ENCODE measurements at regions not wholly inside any gene's neighbourhood (a gene's known extent, or its start where the extent isn't known, plus 50 kb on each side); places are given as distances from the start of the nearest gene placed in this dataset.

DNA sequence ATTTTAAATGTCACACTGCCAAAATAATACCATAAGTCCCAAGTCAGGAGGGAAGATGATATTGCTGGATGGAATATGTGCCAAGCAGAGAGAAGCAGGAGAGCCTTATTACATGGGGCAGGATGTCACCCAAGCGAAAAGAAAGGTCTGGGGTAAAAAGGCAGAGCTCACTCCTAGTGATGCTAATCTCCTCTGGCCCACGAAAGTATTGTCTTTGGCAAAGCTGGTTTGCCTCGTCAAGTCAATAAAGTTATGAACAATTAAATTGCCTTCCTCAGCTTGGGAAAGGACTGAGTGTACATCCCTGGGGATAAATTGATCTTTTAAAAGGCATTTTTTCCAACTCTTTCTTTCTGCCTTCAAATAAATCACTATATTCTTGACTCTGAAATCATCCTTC, 220.6 kb downstream of the DMAC1 start:
- H3K27me3 ChIP-seq (ENCODE audit: control insufficient read depth, insufficient read depth, low read length): no peaks in the 10 kb centered on the region
- no peaks in the 10 kb centered on the region for H3K9me3 ChIP-seq (ENCODE audit: control insufficient read depth, low read length)
- H3K27ac ChIP-seq: no peak overlapping the region
- no peaks in the 10 kb centered on the region for H3K36me3 ChIP-seq (ENCODE audit: control insufficient read depth, insufficient read depth, low read length)
- no peak overlapping the region for H3K4me2 ChIP-seq (ENCODE audit: low read length)
- no peak overlapping the region for H3K9ac ChIP-seq
- H3K4me1 ChIP-seq: no peaks in the 10 kb centered on the region
- H3K4me3 ChIP-seq (ENCODE audit: low read depth, low read length): no peak overlapping the region
- H3K79me2 ChIP-seq: no peaks in the 10 kb centered on the region
- TF ChIP-seq, protein P1, sequence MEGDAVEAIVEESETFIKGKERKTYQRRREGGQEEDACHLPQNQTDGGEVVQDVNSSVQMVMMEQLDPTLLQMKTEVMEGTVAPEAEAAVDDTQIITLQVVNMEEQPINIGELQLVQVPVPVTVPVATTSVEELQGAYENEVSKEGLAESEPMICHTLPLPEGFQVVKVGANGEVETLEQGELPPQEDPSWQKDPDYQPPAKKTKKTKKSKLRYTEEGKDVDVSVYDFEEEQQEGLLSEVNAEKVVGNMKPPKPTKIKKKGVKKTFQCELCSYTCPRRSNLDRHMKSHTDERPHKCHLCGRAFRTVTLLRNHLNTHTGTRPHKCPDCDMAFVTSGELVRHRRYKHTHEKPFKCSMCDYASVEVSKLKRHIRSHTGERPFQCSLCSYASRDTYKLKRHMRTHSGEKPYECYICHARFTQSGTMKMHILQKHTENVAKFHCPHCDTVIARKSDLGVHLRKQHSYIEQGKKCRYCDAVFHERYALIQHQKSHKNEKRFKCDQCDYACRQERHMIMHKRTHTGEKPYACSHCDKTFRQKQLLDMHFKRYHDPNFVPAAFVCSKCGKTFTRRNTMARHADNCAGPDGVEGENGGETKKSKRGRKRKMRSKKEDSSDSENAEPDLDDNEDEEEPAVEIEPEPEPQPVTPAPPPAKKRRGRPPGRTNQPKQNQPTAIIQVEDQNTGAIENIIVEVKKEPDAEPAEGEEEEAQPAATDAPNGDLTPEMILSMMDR (IDR thresholded peaks at IDR 0.05): no peak
- no peak overlapping the region for H2AFZ ChIP-seq

DNA sequence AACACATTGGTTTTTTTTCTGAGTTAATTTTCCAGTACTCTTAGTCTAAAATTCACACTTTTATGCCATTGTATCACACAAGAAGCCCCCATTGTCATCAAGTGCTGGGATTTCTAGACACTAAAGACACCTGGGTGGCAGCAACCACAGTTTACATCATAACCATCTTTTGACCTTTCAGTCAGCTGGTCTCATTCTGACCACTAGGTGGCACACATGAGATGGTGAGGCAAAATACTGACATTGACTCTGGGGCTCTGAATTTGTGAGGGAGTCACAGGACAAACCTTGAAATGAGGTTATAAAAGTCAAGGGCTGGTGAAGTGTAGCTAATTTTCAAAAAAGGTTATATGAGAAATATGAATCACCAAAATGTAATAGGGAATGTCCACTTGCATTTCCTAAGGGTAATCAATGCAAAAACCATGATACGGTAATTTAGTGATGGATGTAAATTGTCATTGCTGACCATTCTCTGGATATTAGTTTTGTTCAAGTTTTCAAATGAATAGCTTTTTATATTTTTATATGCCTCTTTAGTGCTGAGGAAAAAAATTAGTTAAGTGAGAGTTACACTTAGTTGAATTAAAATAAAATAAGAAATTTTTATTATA, 229.4 kb downstream of the DMAC1 start:
- H3K9ac ChIP-seq: no peak overlapping the region
- no peaks in the 10 kb centered on the region for H3K79me2 ChIP-seq
- H3K9me3 ChIP-seq (ENCODE audit: control insufficient read depth, low read length): no peaks in the 10 kb centered on the region
- H3K27ac ChIP-seq: no peak overlapping the region
- H3K4me1 ChIP-seq: no peaks in the 10 kb centered on the region
- no peaks in the 10 kb centered on the region for H3K36me3 ChIP-seq (ENCODE audit: control insufficient read depth, insufficient read depth, low read length)
- H2AFZ ChIP-seq: no peak overlapping the region
- H3K27me3 ChIP-seq (ENCODE audit: control insufficient read depth, insufficient read depth, low read length): no peaks in the 10 kb centered on the region
- TF ChIP-seq, protein P1 (IDR thresholded peaks at IDR 0.05): peak; percentile 27
- H3K4me3 ChIP-seq (ENCODE audit: low read depth, low read length): no peak overlapping the region
- H3K4me2 ChIP-seq (ENCODE audit: low read length): no peak overlapping the region

DNA sequence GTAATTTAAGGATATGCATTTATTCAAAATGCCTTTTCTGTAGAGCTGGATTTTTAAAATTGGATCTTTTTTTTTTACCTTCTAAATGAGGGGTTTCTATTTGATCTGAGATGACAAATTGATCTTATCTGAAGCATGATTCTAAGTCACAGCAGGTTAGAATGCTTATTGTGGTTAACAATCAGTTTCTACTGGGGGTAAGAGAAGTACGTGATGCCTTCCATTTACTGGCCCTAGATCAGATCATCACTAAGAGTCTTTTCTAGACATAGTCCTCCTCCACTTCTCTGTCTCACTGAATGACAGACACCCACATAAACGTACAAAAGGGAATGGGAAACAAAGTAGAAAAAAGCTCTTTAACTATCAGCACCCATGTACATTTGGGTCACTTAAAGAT, 231.9 kb downstream of the DMAC1 start:
- no peaks in the 10 kb centered on the region for H3K36me3 ChIP-seq (ENCODE audit: control insufficient read depth, insufficient read depth, low read length)
- H3K9ac ChIP-seq: no peak overlapping the region
- no peak overlapping the region for H3K4me3 ChIP-seq (ENCODE audit: low read depth, low read length)
- no peaks in the 10 kb centered on the region for H3K4me1 ChIP-seq
- no peak overlapping the region for H3K27ac ChIP-seq
- H3K27me3 ChIP-seq (ENCODE audit: control insufficient read depth, insufficient read depth, low read length): no peaks in the 10 kb centered on the region
- no peak overlapping the region for H2AFZ ChIP-seq
- TF ChIP-seq, protein P1 (IDR thresholded peaks at IDR 0.05): no peak
- H3K4me2 ChIP-seq (ENCODE audit: low read length): no peak overlapping the region
- no peaks in the 10 kb centered on the region for H3K9me3 ChIP-seq (ENCODE audit: control insufficient read depth, low read length)
- no peaks in the 10 kb centered on the region for H3K79me2 ChIP-seq

DNA sequence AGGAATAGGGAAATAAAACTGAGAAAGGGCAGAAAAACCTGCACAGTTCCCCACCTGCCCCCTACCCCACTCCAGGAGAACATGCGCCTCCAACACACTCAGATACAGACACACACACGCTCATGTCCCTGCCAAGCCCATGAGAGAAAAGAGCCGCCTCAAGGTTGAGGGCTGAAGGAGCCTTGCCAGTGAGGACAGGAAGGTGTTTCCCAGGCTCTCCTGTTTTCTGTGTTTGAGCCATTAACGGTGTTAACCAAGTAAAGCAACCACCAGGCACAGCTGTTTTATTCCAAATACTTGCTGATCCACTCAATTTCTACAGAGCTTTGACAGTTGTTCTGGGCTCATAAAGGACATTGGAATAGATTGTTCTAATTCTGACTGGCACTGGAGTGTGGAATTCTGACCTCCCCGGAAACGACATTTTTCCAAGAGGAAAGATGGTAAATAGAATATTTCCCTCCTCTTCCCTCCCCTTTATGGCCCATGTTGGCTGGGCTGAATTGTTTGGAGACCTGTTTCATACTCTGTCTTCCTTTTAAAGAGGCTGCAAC, 238.0 kb downstream of the DMAC1 start:
- Histone ChIP-seq H3K27me3 (ENCODE audit: control insufficient read depth, insufficient read depth, low read length) (no peaks in the 10 kb centered on the region), H3K4me1 (no peaks in the 10 kb centered on the region), H3K4me2 (ENCODE audit: low read length) (no peak overlapping the region), H3K9ac (no peak overlapping the region), H3K36me3 (ENCODE audit: control insufficient read depth, insufficient read depth, low read length) (no peaks in the 10 kb centered on the region), H2AFZ (no peak overlapping the region), H3K79me2 (no peaks in the 10 kb centered on the region), H3K9me3 (ENCODE audit: control insufficient read depth, low read length) (no peaks in the 10 kb centered on the region), H3K27ac (no peak overlapping the region), H3K4me3 (ENCODE audit: low read depth, low read length) (no peak overlapping the region)
- TF ChIP-seq, protein P1 (IDR thresholded peaks at IDR 0.05): no peak
